ENCODE measurements at regions not wholly inside any gene's neighbourhood (a gene's known extent, or its start where the extent isn't known, plus 50 kb on each side); places are given as distances from the start of the nearest gene placed in this dataset.

GRCh38 chr4:43690116-43690515 lies 758.5 kb downstream of the KCTD8 start:
- DNase-seq (ENCODE audit: low read depth, low spot score): no peak
- no CpG with 5 or more reads among the region's 1 CpG for WGBS (ENCODE audit: insufficient coverage, insufficient read length)
- Histone ChIP-seq H3K36me3 (ENCODE audit: control insufficient read depth, insufficient read depth, low read length) (no peaks in the 10 kb centered on the region), H3K27ac (ENCODE audit: low read length) (no peak overlapping the region), H3K9me3 (ENCODE audit: control insufficient read depth, insufficient read depth, low read length) (no peaks in the 10 kb centered on the region), H3K4me1 (ENCODE audit: control insufficient read depth, insufficient read depth, low read length) (no peaks in the 10 kb centered on the region), H3K4me3 (ENCODE audit: low read length) (no peak overlapping the region), H3K27me3 (ENCODE audit: control insufficient read depth, insufficient read depth, low read length) (no peaks in the 10 kb centered on the region)

GRCh38 chr4:43693876-43694275 lies 754.7 kb downstream of the KCTD8 start:
- H3K9me3 ChIP-seq (ENCODE audit: control insufficient read depth, insufficient read depth, low read length): no peaks in the 10 kb centered on the region
- no peaks in the 10 kb centered on the region for H3K36me3 ChIP-seq (ENCODE audit: control insufficient read depth, insufficient read depth, low read length)
- H3K4me1 ChIP-seq (ENCODE audit: control insufficient read depth, insufficient read depth, low read length): no peaks in the 10 kb centered on the region
- no peak for DNase-seq (ENCODE audit: low read depth, low spot score)
- H3K4me3 ChIP-seq (ENCODE audit: low read length): no peak overlapping the region
- H3K27me3 ChIP-seq (ENCODE audit: control insufficient read depth, insufficient read depth, low read length): no peaks in the 10 kb centered on the region
- no peak overlapping the region for H3K27ac ChIP-seq (ENCODE audit: low read length)
- no CpG with 5 or more reads among the region's 1 CpG for WGBS (ENCODE audit: insufficient coverage, insufficient read length)

DNA sequence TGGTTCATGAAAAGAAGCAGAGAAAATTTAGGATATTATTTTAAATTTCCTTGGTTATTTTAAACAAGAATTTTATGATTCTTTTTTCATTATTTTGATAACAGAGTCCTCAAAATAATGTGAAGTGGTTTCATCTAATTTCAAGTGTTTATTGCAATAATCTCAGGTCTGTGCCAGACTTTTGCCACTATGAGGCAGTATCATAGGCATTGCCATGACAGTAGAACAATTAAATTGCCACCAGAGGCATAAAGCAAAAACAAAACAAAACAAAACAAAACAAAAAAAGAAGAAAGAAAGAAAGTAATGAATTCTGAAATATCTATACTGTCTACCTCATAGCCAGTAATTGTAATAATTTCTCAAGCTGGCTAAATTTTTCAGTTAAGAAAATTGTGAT lies 739.2 kb downstream of the KCTD8 start:
- no peak overlapping the region for H3K27ac ChIP-seq (ENCODE audit: low read length)
- no peak overlapping the region for H3K4me3 ChIP-seq (ENCODE audit: low read length)
- no peaks in the 10 kb centered on the region for H3K9me3 ChIP-seq (ENCODE audit: control insufficient read depth, insufficient read depth, low read length)
- H3K36me3 ChIP-seq (ENCODE audit: control insufficient read depth, insufficient read depth, low read length): no peaks in the 10 kb centered on the region
- no peaks in the 10 kb centered on the region for H3K27me3 ChIP-seq (ENCODE audit: control insufficient read depth, insufficient read depth, low read length)
- DNase-seq (ENCODE audit: low read depth, low spot score): no peak
- no peaks in the 10 kb centered on the region for H3K4me1 ChIP-seq (ENCODE audit: control insufficient read depth, insufficient read depth, low read length)

GRCh38 chr4:43716721-43717395 lies 731.8 kb downstream of the KCTD8 start:
- Histone ChIP-seq H3K27ac (ENCODE audit: low read length) (no peak overlapping the region), H3K4me1 (ENCODE audit: control insufficient read depth, insufficient read depth, low read length) (no peaks in the 10 kb centered on the region), H3K36me3 (ENCODE audit: control insufficient read depth, insufficient read depth, low read length) (no peaks in the 10 kb centered on the region), H3K27me3 (ENCODE audit: control insufficient read depth, insufficient read depth, low read length) (no peaks in the 10 kb centered on the region), H3K4me3 (ENCODE audit: low read length) (no peak overlapping the region), H3K9me3 (ENCODE audit: control insufficient read depth, insufficient read depth, low read length) (no peaks in the 10 kb centered on the region)
- no CpG with 5 or more reads among the region's 5 CpGs for WGBS (ENCODE audit: insufficient coverage, insufficient read length)
- no peak for DNase-seq (ENCODE audit: low read depth, low spot score)

GRCh38 chr4:43718369-43718768 lies 730.2 kb downstream of the KCTD8 start:
- DNase-seq (ENCODE audit: low read depth, low spot score): no peak
- Histone ChIP-seq H3K4me3 (ENCODE audit: low read length) (no peak overlapping the region), H3K27ac (ENCODE audit: low read length) (no peak overlapping the region), H3K9me3 (ENCODE audit: control insufficient read depth, insufficient read depth, low read length) (no peaks in the 10 kb centered on the region), H3K27me3 (ENCODE audit: control insufficient read depth, insufficient read depth, low read length) (no peaks in the 10 kb centered on the region), H3K4me1 (ENCODE audit: control insufficient read depth, insufficient read depth, low read length) (no peaks in the 10 kb centered on the region), H3K36me3 (ENCODE audit: control insufficient read depth, insufficient read depth, low read length) (no peaks in the 10 kb centered on the region)
- WGBS (ENCODE audit: insufficient coverage, insufficient read length): no CpG with 5 or more reads among the region's 2 CpGs

DNA sequence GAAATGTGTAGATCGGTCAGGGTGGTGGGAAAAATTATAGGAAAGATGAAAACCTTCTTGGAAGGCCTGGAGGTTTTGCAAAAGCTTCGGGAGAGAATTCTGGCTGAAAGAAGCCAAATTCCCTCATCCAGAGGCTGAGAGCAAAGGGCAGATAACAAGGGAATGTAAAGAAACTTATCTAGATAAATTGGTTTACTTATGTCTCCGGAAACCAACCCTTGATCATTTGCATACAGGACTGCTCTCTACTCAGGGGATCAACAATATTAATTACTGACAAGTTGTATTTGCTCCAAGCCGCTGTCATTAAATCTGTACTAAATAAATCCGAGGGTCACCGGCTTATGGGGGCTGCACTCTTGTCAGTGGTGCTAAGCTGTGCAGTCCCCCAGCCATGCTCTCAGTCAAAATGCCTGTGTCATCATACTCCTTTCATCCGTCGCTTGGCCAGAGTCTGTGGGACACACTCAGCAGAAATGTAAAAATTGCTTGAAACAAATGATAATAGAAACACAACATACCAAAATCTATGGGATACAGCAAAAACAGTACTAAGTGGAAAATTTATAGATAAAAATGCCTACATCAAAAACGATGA lies 715.7 kb downstream of the KCTD8 start:
- no peaks in the 10 kb centered on the region for H3K9me3 ChIP-seq (ENCODE audit: control insufficient read depth, insufficient read depth, low read length)
- DNase-seq (ENCODE audit: low read depth, low spot score): no peak
- H3K4me3 ChIP-seq (ENCODE audit: low read length): no peak overlapping the region
- 100% methylated on average over 1 of the region's 9 CpGs for WGBS (ENCODE audit: insufficient coverage, insufficient read length)
- no peaks in the 10 kb centered on the region for H3K36me3 ChIP-seq (ENCODE audit: control insufficient read depth, insufficient read depth, low read length)
- H3K27me3 ChIP-seq (ENCODE audit: control insufficient read depth, insufficient read depth, low read length): no peaks in the 10 kb centered on the region; the same call in 1 of the 2 replicates
- no peak overlapping the region for H3K27ac ChIP-seq (ENCODE audit: low read length)
- H3K4me1 ChIP-seq (ENCODE audit: control insufficient read depth, insufficient read depth, low read length): no peaks in the 10 kb centered on the region; the same call in 1 of the 2 replicates

DNA sequence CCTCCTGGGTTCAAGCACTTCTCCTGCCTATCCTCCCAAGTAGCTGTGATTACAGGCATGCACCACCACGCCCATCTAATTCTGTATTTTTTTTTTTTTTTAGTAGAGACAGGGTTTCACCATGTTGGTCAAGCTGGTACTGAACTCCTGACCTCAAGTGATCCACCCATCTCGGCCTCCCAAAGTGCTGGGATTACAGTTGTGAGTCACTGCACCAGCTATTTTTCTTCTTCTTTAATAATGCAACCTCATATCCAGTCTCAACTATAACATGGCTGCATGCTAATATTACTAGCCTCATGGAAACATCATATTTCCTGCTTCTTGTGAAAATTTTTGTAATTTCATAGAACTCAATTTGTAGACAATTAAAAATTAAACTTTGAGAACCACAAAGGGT lies 706.5 kb downstream of the KCTD8 start:
- no peaks in the 10 kb centered on the region for H3K27me3 ChIP-seq (ENCODE audit: control insufficient read depth, insufficient read depth, low read length)
- WGBS (ENCODE audit: insufficient coverage, insufficient read length): no CpG with 5 or more reads among the region's 2 CpGs
- no peak for DNase-seq (ENCODE audit: low read depth, low spot score)
- H3K4me3 ChIP-seq (ENCODE audit: low read length): no peak overlapping the region
- H3K9me3 ChIP-seq (ENCODE audit: control insufficient read depth, insufficient read depth, low read length): no peaks in the 10 kb centered on the region
- no peak overlapping the region for H3K27ac ChIP-seq (ENCODE audit: low read length)
- H3K36me3 ChIP-seq (ENCODE audit: control insufficient read depth, insufficient read depth, low read length): no peaks in the 10 kb centered on the region
- no peaks in the 10 kb centered on the region for H3K4me1 ChIP-seq (ENCODE audit: control insufficient read depth, insufficient read depth, low read length)

DNA sequence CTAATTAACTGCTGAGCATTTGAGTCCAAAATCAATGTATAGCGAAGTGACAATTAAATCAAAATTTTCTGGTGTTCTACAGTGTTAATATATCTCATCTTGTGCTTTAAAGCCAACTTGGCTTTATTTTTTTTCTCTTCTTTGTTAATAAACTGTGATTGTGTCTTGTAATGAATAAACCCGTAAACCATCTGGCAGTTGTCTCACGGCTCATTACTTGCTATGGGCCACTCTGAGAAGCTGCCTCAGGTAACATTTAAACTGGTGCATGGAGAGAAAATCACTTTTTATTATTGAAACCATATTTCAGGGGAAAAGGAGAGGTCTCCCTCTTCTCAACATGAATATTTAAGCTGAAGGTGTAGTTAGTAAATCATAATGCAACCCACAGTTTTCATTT lies 694.0 kb downstream of the KCTD8 start:
- H3K36me3 ChIP-seq (ENCODE audit: control insufficient read depth, insufficient read depth, low read length): no peaks in the 10 kb centered on the region
- DNase-seq (ENCODE audit: low read depth, low spot score): no peak
- no peak overlapping the region for H3K27ac ChIP-seq (ENCODE audit: low read length)
- H3K4me3 ChIP-seq (ENCODE audit: low read length): no peak overlapping the region
- H3K9me3 ChIP-seq (ENCODE audit: control insufficient read depth, insufficient read depth, low read length): no peaks in the 10 kb centered on the region
- no peaks in the 10 kb centered on the region for H3K27me3 ChIP-seq (ENCODE audit: control insufficient read depth, insufficient read depth, low read length)
- no peaks in the 10 kb centered on the region; the same call in 1 of the 2 replicates for H3K4me1 ChIP-seq (ENCODE audit: control insufficient read depth, insufficient read depth, low read length)
- no CpG with 5 or more reads among the region's 3 CpGs for WGBS (ENCODE audit: insufficient coverage, insufficient read length)

DNA sequence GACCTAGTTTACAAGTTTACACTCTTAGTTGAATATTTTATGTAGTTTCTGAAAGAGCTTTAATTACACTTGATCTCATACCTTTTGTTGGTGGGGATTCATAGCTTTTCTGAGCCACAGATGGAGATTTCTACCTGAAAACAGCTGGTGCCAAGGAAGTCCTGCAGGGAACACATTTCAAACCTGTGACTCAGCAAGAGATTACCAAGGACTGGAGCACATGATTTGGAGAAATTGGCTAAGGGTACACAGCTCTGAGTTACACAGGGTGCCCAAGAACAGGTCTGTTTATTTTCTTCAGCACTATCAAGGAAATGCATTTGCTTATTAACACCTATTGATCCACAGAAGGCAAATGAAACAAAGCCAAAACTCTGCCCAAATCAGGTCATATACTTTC lies 691.5 kb downstream of the KCTD8 start:
- no peaks in the 10 kb centered on the region for H3K36me3 ChIP-seq (ENCODE audit: control insufficient read depth, insufficient read depth, low read length)
- H3K4me3 ChIP-seq (ENCODE audit: low read length): no peak overlapping the region
- H3K9me3 ChIP-seq (ENCODE audit: control insufficient read depth, insufficient read depth, low read length): no peaks in the 10 kb centered on the region
- peak; percentile 13 for DNase-seq (ENCODE audit: low read depth, low spot score)
- no peaks in the 10 kb centered on the region; the same call in 1 of the 2 replicates for H3K4me1 ChIP-seq (ENCODE audit: control insufficient read depth, insufficient read depth, low read length)
- no peak overlapping the region for H3K27ac ChIP-seq (ENCODE audit: low read length)
- H3K27me3 ChIP-seq (ENCODE audit: control insufficient read depth, insufficient read depth, low read length): no peaks in the 10 kb centered on the region

DNA sequence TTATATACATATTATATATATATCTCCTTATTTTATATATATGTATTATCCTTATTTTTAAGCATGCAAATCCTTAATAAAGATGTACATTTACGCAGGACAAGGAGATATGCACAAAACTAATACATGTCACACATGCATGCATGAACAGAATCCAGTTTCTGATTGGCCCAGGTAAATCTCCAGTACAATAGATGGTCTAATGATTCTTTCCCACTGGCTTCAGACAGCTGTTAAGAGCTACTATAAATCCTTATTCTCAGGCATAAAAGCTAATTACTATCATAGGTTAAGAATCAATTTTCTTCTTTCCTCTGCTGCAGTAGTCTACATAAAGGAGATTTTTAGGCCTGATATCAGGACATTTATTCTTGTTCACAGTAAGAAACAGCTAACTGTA lies 689.8 kb downstream of the KCTD8 start:
- WGBS (ENCODE audit: insufficient coverage, insufficient read length): no CpG with 5 or more reads among the region's 1 CpG
- no peaks in the 10 kb centered on the region; the same call in 1 of the 2 replicates for H3K4me1 ChIP-seq (ENCODE audit: control insufficient read depth, insufficient read depth, low read length)
- H3K27ac ChIP-seq (ENCODE audit: low read length): no peak overlapping the region
- no peaks in the 10 kb centered on the region for H3K9me3 ChIP-seq (ENCODE audit: control insufficient read depth, insufficient read depth, low read length)
- no peak overlapping the region for H3K4me3 ChIP-seq (ENCODE audit: low read length)
- H3K27me3 ChIP-seq (ENCODE audit: control insufficient read depth, insufficient read depth, low read length): no peaks in the 10 kb centered on the region
- no peaks in the 10 kb centered on the region for H3K36me3 ChIP-seq (ENCODE audit: control insufficient read depth, insufficient read depth, low read length)
- DNase-seq (ENCODE audit: low read depth, low spot score): no peak

GRCh38 chr4:43763029-43763610 lies 685.5 kb downstream of the KCTD8 start:
- no peak overlapping the region for H3K4me3 ChIP-seq (ENCODE audit: low read length)
- WGBS (ENCODE audit: insufficient coverage, insufficient read length): no CpG with 5 or more reads among the region's 4 CpGs

More at GRCh38 chr4:43763029-43763610, 685.5 kb downstream of the KCTD8 start:
- no peaks in the 10 kb centered on the region for H3K27me3 ChIP-seq (ENCODE audit: control insufficient read depth, insufficient read depth, low read length)
- no peak for DNase-seq (ENCODE audit: low read depth, low spot score)
- H3K36me3 ChIP-seq (ENCODE audit: control insufficient read depth, insufficient read depth, low read length): no peaks in the 10 kb centered on the region
- H3K4me1 ChIP-seq (ENCODE audit: control insufficient read depth, insufficient read depth, low read length): no peaks in the 10 kb centered on the region
- no peaks in the 10 kb centered on the region for H3K9me3 ChIP-seq (ENCODE audit: control insufficient read depth, insufficient read depth, low read length)
- no peak overlapping the region for H3K27ac ChIP-seq (ENCODE audit: low read length)
